DOHH2 (cell line): ENCODE measurements at regions not wholly inside any gene's neighbourhood (a gene's known extent, or its start where the extent isn't known, plus 50 kb on each side); places are given as distances from the start of the nearest gene placed in this dataset.

Experiments
- CTCF ChIP-seq: fragments of 200-600 bp; sonication (generic); IDR thresholded peaks from one replicate; pipeline ENCODE4 v1.5.1; 2014; ENCODE audit warnings: antibody characterized with exemption, mild to moderate bottlenecking, low read depth, low read length; ENCODE audit not compliant: poor library complexity, severe bottlenecking
- EZH2phosphoT487 ChIP-seq: fragments of 200-600 bp; sonication (generic); IDR thresholded peaks from 2 replicates; pipeline ENCODE4 v1.6.1; 2017; ENCODE audit warnings: borderline replicate concordance, mild to moderate bottlenecking, antibody characterized with exemption, low read length, moderate library complexity, mixed read lengths

- no peak for TF ChIP-seq CTCF
- TF ChIP-seq EZH2phosphoT487: no peak
These were observed 291.2 kb downstream of the RAD51AP2 start for GRCh38 chr2:17226941-17227490.
